ENCODE measurements at regions not wholly inside any gene's neighbourhood (a gene's known extent, or its start where the extent isn't known, plus 50 kb on each side); places are given as distances from the start of the nearest gene placed in this dataset.

- no peak for TF ChIP-seq CTCF (conservative IDR thresholded peaks at IDR 0.05 in 1 of 2, IDR thresholded peaks at IDR 0.05 in 1 of 2; ENCODE audit: low read depth in 1 of 2, low read length in 2 of 2)
- TF ChIP-seq EZH2 (IDR thresholded peaks at IDR 0.05; ENCODE audit: low read length, missing control alignments), result no peak
Observed at GRCh38 chr5:56692359-56693219, 122.8 kb upstream of the MAP3K1 start.

Data from fibroblast of lung (primary cell).